ENCODE measurements at regions not wholly inside any gene's neighbourhood (a gene's known extent, or its start where the extent isn't known, plus 50 kb on each side); places are given as distances from the start of the nearest gene placed in this dataset.

GRCh38 chr18:57859314-57859713, 56.2 kb upstream of the ATP8B1 start:
- Histone ChIP-seq H3K9me2 (ENCODE audit: insufficient read depth) (0 out of 2 replicates have a peak, but pooled peaks cover 3% of the 10 kb centered on the region), H3F3A (replicated peaks; ENCODE audit: low read depth) (no peaks in the 10 kb centered on the region), H3K27me3 (ENCODE audit: insufficient read depth) (no peaks in the 10 kb centered on the region), H3K4me1 (ENCODE audit: insufficient read depth) (0 out of 2 replicates have a peak, but pooled peaks cover 8% of the 10 kb centered on the region), H3K79me2 (replicated peaks; ENCODE audit: insufficient read depth) (no peaks in the 10 kb centered on the region), H4K20me1 (replicated peaks; ENCODE audit: insufficient read depth) (no peaks in the 10 kb centered on the region), H3K27ac (ENCODE audit: low read depth) (no peak overlapping the region), H3K4me2 (no peak overlapping the region), H3K4me3 (no peak overlapping the region), H2AFZ (no peak overlapping the region), H3K36me3 (ENCODE audit: insufficient read depth) (no peaks in the 10 kb centered on the region)
- Mint-ChIP-seq H3K36me3 (ENCODE audit: low read depth) (no peaks in the 10 kb centered on the region; the same call in 2 of the 3 replicates), H3K27ac (no peak overlapping the region), H3K27me3 (ENCODE audit: insufficient read depth, low read depth, poor library complexity) (no peaks in the 10 kb centered on the region), H3K4me3 (no peak overlapping the region), H3K4me1 (peaks cover 8% of the 10 kb centered on the region; the same call in 2 of the 3 replicates), H3K9me3 (no peaks in the 10 kb centered on the region)
- DNase-seq (ENCODE audit: low spot score) (peak; percentile 51), ATAC-seq (peak; percentile 85)
- no peak for TF ChIP-seq EZH2phosphoT487 (IDR thresholded peaks at IDR 0.05; ENCODE audit: unreplicated experiment)
- TF ChIP-seq CTCF (conservative IDR thresholded peaks at IDR 0.05; ENCODE audit: low read depth in 2 of 2): peak; percentile 59 to 66
- TF ChIP-seq REST (IDR thresholded peaks at IDR 0.05; ENCODE audit: unreplicated experiment): no peak
- TF ChIP-seq JUNB (IDR thresholded peaks at IDR 0.05; ENCODE audit: unreplicated experiment): no peak
- TF ChIP-seq POLR2AphosphoS5 (IDR thresholded peaks at IDR 0.05; ENCODE audit: low read depth): no peak

- no peak overlapping the region for H3K27ac ChIP-seq (ENCODE audit: low read depth)
- H3K27me3 Mint-ChIP-seq (ENCODE audit: insufficient read depth, low read depth, poor library complexity): no peaks in the 10 kb centered on the region
Measured at GRCh38 chr18:57856557-57857280, 53.6 kb upstream of the ATP8B1 start.

More at GRCh38 chr18:57856557-57857280, 53.6 kb upstream of the ATP8B1 start:
- Mint-ChIP-seq H3K4me1 (peaks cover 8% of the 10 kb centered on the region; the same call in 2 of the 3 replicates), H3K36me3 (ENCODE audit: low read depth) (no peaks in the 10 kb centered on the region), H3K27ac (no peak overlapping the region), H3K9me3 (no peaks in the 10 kb centered on the region), H3K4me3 (no peak overlapping the region)
- no peaks in the 10 kb centered on the region for H3K27me3 ChIP-seq (ENCODE audit: insufficient read depth)
- H3K9me2 ChIP-seq (ENCODE audit: insufficient read depth): 0 out of 2 replicates have a peak, but pooled peaks cover 3% of the 10 kb centered on the region
- DNase-seq (ENCODE audit: low spot score) (no peak), ATAC-seq (no peak)
- 0 out of 2 replicates have a peak, but pooled peaks cover 8% of the 10 kb centered on the region for H3K4me1 ChIP-seq (ENCODE audit: insufficient read depth)
- peak overlapping the region; percentile 14; the same call in 1 of the 2 replicates for H2AFZ ChIP-seq
- H3K4me2 ChIP-seq: no peak overlapping the region
- no peak for TF ChIP-seq REST (IDR thresholded peaks at IDR 0.05; ENCODE audit: unreplicated experiment)
- no peaks in the 10 kb centered on the region for H3K36me3 ChIP-seq (ENCODE audit: insufficient read depth)
- H4K20me1 ChIP-seq (replicated peaks; ENCODE audit: insufficient read depth): no peaks in the 10 kb centered on the region
- H3K4me3 ChIP-seq: no peak overlapping the region
- H3F3A ChIP-seq (replicated peaks; ENCODE audit: low read depth): no peaks in the 10 kb centered on the region
- no peaks in the 10 kb centered on the region for H3K79me2 ChIP-seq (replicated peaks; ENCODE audit: insufficient read depth)
